NCI-H526 treated with DMSO at 0.1 percent for 48 hours (cell line): ENCODE measurements at regions not wholly inside any gene's neighbourhood (a gene's known extent, or its start where the extent isn't known, plus 50 kb on each side); places are given as distances from the start of the nearest gene placed in this dataset.
"Not testable (repeated sequence)": the region's sequence is repeated elsewhere in the genome, so short reads cannot be mapped to it uniquely, and the experiment has no call there.

ENCODE experiments used
- DNase-seq: peaks from one replicate; lab custom pipeline; 2025; lab: John Stamatoyannopoulos, UW

DNA sequence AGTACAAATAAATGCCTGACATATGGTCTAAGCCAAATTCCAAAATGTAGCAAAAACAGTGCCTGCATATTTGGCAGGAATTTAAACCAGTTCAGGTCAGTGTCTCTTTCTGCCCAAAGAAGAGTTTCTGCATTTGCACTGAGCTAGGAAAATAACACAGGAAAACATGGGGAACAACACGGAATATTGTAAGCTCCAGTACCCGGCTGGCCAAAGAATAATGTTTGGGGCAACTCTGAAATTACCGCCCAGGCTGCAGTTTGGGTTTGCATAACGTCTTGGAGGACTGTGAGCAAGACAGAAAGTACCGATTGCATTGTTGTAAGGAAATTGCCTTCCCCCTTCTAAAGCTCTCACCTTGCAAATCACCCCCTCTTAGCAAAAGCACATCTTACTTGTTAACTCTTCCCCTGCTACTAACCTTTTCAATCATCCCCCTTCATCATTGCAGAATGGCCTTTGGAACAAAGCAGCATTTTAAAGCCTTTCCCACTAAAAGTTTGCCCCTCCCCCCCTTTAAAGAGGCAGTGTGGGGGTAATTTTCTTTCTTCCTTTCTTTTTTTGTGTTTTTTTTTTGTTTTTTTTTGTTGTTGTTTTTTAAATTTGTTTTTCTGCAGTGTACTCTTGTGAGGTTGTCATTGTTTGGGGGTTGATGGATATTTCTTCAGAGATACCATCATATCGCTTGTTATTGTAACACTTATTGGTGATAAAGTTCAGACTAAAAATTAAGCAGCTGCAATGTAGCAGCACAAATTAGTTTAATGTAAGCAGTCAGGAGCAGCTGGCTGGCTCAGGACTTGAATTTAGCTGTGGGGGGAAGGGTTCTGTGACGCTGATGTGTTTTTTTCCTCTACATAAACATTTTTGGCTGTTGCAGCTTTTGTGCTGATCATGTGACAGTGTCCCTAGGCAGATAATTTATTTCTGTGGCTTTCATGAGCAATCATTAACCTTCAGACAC is 100.0 kb upstream of the CITED2 start:
- no peak for DNase-seq

DNA sequence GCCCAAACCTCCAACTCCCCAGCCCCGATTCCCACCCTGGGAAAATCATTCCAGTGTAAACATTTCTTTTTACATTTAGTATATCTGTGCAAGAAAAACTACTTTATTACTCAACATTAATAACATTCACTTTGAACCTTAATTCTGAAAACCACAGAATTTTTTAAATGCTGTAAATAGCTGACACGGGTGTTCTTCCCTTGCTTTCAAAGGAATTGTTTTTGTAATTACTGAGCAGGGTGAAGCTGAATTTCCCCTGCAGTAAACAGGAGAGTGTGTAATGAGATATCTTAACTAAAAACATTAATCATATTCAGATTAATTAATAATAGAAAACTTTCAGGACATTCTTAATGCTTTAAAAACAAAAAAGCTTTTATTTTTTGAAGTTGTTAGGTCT is 99.3 kb upstream of the CITED2 start:
- DNase-seq, result no peak

DNA sequence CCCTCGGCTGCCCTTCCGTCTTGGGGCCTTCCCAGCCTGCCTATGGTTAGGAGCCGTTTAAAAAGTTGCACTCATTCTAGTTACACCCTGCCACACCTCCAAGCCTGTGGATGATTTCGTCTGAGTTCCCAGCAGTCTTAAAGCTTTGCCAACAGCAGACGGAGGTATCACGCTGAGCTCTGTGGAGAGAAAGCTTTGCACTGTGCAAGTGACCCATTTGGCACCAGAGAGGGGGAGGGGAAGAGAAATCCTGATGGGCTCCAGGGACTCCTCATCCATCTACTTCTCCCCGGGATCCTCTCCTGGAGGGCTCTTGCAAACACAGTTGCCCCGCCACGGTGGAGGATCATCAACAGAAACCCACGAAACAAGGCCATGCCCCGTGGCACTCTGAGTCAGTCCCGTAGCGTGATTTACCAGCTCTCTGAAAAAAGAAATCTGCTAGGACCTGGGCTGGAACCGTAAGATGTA is 98.8 kb upstream of the CITED2 start:
- DNase-seq, result no peak

- DNase-seq, result no peak
Measured at GRCh38 chr6:139472351-139473015, 98.0 kb upstream of the CITED2 start.

DNA sequence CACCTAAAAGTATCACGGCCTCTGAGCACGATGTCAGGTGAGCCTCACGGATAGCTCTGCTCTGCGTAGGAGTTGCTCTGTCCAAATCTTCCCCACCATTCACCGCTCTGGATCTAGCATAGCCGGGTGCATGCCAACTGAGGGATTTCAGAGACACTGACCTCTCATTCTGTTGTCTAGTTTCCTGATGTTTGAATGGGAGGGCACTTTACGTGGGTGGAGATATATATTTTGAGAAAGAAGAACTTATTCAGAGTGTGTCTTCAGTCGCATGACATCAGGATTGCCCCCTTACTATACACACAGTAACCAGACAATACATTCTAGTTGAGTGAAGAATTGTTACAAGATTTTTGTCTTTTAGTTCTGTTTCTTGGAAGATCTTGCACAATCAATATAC is 96.5 kb upstream of the CITED2 start:
- DNase-seq, result no peak

DNA sequence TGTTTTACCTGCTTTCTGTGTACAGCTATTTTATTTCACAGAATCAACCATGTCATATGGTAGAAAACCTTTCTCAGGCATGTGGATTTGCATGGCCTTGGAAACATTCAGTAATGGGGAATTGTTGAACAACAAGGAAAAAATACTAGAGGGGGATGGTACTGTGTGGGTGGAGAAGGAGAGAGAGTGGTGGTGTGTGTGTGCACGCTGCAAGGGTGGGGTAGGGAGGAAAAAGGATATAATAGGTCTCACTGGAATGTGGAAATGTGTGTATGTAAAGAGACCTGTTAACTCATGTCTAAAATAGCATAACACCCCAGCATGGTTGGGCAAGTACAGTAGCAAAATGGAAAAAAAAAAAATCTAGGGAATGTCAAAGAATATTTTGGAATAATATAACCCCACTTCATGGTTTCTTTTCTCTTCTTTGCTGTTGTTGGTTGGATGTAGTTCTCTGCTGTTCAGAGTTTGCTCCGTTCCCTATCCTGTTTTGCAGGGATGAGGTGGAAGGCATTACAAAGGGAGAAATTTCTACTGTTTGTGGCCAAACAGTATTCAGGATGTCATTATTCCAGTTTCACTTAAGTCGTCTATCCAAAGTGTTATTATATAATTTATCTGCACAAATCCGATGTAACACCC is 93.9 kb upstream of the CITED2 start:
- DNase-seq, result no peak

GRCh38 chr6:139457476-139457875 is 83.0 kb upstream of the CITED2 start:
- DNase-seq, result no peak

GRCh38 chr6:139452148-139452876 is 77.9 kb upstream of the CITED2 start:
- no peak for DNase-seq

DNA sequence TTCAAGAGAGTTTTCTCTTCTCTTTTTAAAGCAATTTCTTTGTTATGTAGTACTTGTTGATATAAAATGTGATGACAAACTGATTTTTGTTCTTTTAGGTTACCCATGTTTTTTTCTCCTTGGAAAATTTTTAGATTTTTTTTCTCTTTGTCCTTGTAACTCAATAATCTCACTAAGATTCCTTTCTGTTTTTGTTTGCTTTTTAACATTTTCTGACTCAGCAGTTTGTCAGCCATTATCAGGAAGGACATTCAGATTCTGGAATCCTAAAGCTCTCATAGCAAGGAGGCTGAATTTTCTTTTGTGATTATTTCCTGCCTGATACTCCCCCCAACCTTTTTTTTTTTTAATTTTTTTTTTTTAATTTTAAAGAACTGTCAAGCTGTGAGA is 75.2 kb upstream of the CITED2 start:
- DNase-seq, result no peak

GRCh38 chr6:139448998-139449610 is 74.7 kb upstream of the CITED2 start:
- no peak for DNase-seq

DNA sequence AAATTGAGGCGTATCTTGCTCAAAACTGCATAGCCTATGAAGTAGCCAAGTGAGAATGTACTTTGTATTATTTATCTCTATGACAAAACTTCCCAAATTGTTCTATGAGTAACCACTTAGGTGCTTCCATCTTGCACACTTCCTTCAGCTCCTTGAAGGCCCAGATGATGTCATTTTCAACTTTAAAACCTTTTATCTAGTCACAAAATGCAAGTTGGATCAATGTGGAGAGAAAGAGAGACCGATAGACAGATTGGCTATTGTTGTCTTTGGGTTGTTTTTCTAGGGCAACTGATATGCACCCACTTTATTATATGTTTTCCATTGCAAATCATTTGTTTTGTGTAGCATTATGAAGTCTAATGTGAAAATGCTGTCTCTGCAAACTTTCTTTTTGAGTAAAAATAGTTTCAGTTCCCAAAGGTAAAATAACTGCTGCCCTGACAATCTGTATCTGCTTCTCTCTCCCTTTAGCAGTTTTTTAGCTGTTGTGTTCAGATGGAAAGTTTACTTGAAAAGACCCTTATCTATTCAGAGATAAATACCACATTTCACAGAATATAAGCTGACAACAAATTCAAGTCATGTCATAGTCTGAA is 73.7 kb upstream of the CITED2 start:
- no peak for DNase-seq

- DNase-seq, result no peak
Measured at GRCh38 chr6:139447656-139447975, 73.2 kb upstream of the CITED2 start.

GRCh38 chr6:139446768-139447655 is 72.6 kb upstream of the CITED2 start:
- no peak for DNase-seq

DNA sequence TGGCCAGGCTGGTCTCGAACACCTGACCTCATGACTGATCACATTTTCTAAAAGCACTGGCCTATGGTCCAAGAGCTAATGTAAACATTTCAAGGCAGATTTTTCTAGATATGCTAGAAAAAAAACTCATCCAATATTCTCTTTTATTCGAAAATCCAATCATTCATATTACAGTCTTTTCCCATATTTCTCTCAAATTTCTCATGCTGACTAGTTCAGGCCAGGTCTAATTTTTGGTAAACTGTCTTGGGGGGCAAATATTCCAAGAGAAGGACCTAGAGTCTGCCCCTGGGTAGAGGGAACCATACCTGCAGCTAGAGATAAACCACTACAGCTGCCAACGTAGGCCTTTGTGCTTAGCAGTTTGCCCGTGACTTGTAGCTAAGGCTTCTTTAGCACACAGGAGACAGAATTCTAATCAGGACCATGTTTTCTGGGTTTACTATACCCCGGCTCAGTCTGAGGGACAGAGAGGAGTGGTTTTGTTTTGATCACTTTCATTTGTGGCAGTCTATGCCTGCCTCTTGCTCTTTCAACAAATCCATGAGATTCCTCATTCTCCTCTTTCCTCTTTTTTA is 71.8 kb upstream of the CITED2 start:
- DNase-seq, result no peak

DNA sequence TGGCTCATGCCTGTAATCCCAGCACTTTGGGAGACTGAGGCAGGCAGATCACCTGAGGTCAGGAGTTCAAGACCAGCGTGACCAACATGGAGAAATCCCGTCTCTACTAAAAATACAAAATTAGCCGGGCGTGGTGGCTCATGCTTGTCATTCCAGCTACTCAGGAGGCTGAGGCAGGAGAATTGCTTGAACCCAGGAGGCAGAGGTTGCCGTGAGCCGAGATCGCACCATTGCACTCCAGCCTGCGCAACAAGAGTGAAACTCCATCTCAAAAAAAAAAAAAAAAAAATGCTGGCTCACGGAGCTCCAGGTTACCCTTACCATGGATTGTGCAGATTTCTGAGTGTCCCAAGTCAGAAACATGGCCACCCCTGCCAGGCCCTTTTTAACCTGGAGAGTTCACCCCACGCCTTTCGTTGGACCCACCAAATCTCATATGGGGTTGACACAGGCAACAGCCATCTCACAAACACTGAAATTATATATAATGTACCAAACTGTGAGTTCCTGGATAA is 69.9 kb upstream of the CITED2 start:
- not testable (repeated sequence) for DNase-seq

GRCh38 chr6:139443231-139444112 is 69.0 kb upstream of the CITED2 start:
- no peak for DNase-seq

DNA sequence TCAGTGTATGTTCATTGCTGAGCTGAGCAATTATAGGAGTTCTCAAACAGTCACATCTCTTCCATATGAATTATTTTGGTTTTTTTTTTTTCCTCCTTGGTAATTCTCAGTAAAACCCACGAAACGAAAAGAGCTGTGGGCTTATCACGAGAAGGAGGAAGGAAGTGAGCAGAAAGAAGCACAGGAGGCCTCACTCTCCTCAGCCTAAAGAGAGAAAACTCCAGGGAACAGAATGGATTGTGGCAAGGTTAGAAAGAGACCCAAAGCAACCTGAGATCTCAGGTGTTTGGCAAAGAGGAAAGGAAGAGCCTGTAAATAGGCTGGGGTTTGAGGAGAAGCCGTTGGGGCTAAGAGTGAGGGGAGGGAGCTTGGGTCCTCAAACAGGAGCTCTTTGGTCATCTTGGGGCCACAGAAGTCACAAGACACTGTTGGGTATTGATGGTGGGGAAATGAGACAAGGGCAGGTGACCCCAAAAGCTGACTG is 67.8 kb upstream of the CITED2 start:
- DNase-seq, result no peak

DNA sequence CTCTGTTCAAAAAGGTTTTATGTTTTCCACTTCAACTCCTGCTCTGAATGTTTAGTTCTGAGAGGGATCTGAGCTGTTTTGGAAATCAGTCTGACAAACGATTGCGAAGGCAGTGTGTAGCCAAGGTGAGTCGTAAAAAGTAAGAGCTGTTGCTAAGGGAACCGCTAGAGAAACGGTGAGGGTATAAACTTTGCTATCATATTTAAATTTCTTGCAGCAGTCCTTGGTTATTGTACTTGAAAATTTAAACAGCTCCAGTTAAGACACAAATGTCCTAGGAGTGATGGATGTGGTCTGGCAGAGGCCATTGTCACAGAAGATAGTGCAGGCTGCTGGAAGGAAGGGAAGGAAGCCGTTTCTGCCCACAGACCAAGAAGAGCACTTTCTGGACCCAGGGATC is 64.9 kb upstream of the CITED2 start:
- DNase-seq, result no peak

DNA sequence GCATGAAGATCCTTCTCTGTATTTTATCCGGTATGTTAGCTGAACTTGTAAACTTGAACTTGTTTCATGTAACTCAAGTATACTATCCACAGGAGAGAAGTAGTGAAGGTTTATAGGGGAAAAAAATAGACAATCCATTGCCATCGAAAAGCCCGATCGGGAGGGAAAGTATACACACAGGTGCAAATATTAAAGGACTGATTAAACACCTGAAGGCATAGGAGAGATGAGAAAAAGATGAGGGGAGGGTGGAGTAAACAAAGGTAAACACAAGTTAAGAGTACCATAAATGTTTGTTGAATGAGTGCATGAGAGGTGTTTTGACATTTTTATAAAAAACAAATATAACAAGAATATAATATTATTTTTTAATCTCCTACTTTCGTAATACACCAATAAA is 64.3 kb upstream of the CITED2 start:
- no peak for DNase-seq
